HG03354 (cell line): ENCODE measurements at regions not wholly inside any gene's neighbourhood (a gene's known extent, or its start where the extent isn't known, plus 50 kb on each side); places are given as distances from the start of the nearest gene placed in this dataset.
"Not testable (repeated sequence)": the region's sequence is repeated elsewhere in the genome, so short reads cannot be mapped to it uniquely, and the experiment has no call there.

Experiments used
- ATAC-seq: cut with Tn5 transposase; IDR thresholded peaks from one replicate; pipeline ENCODE4 v1.9.1; 2021; ENCODE audit warnings: mild to moderate bottlenecking; ENCODE audit not compliant: unreplicated experiment, poor library complexity, severe bottlenecking

DNA sequence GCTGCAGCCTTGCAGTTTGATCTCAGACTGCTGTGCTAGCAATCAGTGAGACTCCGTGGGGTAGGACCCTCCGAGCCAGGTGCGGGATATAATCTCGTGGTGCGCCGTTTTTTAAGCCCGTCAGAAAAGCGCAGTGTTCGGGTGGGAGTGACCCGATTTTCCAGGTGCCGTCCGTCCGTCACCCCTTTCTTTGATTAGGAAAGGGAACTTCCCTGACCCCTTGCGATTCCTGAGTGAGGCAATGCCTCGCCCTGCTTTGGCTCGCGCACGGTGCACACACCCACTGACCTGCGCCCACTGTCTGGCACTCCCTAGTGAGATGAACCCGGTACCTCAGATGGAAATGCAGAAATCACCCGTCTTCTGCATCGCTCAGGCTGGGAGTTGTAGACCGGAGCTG is 203.2 kb downstream of the SNCAIP start:
- ATAC-seq = not testable (repeated sequence)

DNA sequence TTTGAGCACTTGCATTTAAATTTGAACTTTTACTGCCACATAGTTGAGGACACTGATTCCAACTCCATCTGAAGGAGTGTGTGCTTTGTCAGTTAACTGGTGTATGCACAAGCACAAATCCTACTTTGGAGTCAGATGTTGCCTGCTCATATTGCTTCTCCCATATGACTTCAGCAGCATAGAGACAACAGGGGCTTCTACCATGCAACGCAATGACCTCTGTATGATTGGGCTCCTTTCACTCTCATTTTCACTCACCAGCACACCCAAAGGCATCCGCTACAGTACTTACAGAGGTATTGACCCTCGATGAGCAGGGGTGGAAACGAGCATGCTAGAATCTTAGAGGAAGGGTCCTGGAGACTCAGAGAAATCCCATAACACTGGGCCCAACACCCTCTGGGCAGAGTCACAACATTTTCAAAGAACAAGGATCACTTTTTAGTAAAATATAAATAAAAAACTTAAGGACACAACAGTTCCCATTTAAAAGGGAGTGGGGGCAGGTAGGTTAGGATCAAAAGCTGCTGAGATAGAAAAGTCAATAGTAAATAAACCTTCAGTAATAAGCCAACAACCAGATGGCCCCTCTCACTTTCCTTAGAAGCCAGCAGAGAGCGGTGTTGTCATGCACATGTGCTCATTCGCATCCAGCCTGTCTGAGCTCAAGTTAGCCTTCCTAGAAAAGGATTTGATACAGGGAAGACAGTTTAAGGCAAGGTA is 203.8 kb downstream of the SNCAIP start:
- ATAC-seq = peak; percentile 90

DNA sequence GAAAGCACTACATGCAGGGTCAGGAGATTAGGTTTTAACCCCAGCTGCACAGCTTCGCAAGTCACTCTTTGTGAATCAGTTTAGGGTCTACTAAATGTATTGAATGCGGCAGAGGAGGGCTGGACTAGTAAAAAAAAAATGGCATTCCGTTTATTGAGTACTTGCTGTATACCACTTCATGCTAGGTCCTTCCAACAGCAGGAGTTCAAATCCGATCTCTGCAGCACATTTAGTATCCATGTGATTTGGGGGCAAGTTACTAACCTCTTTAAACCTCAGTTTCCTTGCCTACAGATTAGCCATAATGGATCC is 204.4 kb downstream of the SNCAIP start:
- ATAC-seq = no peak

DNA sequence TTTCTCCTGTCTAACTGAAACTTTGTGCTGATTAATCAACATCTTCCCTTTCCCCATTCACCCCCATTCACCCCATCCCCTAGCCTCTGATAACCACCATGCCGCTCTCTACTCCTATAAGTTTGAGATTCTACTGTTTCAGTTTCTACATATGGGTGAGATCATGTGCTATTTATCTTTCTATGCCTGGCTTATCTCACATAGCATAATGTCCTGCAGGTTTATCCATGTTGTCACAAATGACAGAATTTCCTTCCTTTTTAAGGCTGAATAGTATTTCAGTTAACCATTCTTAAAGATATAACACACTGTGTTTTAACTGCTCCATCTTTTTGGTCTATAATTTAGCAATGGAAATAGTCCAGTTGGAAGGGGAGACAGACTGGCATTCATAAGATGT is 205.1 kb downstream of the SNCAIP start:
- ATAC-seq = no peak

GRCh38 chr5:122523776-122524175 is 211.7 kb downstream of the SNCAIP start:
- no peak for ATAC-seq

- ATAC-seq = no peak
Observed at GRCh38 chr5:122527547-122527946, 215.5 kb downstream of the SNCAIP start.

GRCh38 chr5:122532035-122532434 is 220.0 kb downstream of the SNCAIP start:
- ATAC-seq = no peak

GRCh38 chr5:122533825-122534224 is 221.8 kb downstream of the SNCAIP start:
- no peak for ATAC-seq

DNA sequence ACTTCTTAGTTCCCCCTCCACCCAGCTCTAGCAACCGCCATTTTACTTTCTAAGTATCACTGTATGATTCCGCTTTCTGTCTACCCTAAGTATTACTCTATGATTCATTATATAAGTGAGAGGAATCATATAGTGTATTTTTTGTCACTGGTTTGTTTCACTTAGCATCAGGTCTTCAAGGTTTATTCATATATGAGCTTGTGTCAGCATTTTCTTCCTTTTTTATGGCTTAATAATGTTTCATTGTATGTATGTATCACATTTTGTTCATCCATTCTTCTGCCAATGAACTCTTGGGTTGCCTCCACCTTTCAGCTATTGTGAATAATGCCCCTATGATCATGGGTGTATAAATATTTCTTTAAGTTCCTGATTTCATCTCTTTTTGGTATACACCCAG is 222.8 kb downstream of the SNCAIP start:
- no peak for ATAC-seq

GRCh38 chr5:122541388-122541787 is 229.4 kb downstream of the SNCAIP start:
- no peak for ATAC-seq

- ATAC-seq = no peak
Observed at GRCh38 chr5:122545986-122546385, 228.9 kb upstream of the SNX2 start.

DNA sequence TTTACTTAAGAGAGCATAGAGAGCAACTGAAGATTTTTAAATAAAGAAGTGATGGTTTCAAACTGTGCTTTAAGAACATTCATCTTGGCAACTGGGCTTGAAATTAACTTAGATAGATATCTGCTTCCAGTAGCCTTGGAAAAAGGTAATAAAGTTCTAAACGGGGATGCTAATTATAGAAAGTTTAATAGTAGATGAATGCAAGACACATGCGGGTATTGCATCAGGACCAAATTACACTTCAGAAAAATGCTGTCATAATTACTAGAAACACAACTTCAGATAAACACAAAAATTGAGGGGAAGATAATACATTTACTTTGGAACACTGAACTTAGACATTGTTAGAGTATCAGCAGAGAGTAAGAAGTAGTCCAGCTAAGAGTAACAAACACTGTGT is 227.7 kb upstream of the SNX2 start:
- ATAC-seq = no peak

DNA sequence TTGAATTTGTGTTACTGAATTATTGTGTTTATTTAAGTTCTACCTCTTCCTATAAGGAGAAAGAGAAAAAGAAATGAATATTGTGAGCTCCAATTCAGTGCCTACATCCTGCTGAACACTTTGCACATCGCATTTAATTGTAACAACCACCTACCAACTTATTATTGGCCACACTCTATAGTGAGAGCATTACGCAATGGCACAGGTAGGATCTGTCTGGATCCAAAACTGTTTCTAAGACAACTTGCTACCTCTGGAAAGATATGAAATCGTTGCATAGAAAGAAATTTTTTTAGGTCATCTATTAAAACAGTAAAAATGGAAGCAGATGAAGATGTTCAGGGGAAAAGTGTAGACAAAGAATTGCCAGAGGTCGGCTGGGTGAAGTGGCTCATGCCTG is 227.2 kb upstream of the SNX2 start:
- no peak for ATAC-seq

DNA sequence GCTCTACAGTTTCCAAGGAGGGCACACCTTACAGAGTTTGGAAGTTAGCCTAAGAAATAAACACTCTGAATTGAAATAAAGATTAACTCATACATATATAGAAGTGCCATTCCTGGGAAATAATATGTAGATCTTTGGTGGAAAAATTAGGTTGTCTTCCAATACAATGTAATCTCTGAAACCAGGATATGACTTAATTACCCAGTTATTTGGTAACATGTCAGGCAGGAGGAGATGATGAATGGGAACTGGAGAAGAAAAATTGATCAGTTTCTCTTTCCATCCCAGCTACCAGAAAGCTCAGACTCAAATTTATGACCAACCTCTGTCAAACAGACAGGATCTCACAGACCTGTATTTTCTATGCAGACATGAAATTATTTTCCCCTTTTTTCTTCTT is 215.2 kb upstream of the SNX2 start:
- ATAC-seq = no peak

DNA sequence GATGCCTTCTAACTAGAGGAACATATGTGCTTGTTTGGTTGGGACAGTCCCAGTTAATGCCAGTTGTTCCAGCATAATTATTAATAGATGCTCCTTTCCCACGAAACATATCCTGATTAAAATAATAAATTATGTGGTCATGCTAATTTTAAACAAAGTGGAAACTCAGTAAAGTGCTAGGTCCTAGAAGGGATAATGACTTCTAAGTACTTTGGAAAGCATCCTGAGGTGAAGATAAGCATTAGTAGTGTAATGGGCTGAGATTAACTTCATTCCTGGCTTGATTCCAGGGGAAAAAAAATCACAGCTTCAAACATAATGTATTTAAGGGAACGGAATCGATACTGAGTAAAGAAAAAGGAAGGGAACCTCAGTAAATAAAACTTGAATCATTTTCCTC is 213.7 kb upstream of the SNX2 start:
- no peak for ATAC-seq

DNA sequence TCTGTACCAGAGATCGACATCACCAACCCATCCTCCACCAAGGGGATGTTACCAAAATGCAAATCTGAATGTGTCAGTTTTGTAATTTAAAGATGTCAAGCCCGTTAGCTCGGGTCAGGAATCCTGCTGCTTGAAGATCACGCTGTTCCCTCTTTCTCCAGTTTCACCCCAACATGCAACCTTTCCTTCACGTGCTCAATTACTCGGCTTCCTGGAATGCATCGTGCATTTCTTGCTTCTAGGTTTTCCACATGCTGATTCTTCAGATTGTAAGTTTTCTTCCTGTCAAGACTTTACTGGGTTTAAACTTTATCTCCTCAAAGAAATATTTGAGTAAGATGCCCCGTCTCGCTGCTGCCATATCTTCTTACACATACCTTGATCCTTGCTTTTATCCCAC is 209.5 kb upstream of the SNX2 start:
- ATAC-seq = no peak

DNA sequence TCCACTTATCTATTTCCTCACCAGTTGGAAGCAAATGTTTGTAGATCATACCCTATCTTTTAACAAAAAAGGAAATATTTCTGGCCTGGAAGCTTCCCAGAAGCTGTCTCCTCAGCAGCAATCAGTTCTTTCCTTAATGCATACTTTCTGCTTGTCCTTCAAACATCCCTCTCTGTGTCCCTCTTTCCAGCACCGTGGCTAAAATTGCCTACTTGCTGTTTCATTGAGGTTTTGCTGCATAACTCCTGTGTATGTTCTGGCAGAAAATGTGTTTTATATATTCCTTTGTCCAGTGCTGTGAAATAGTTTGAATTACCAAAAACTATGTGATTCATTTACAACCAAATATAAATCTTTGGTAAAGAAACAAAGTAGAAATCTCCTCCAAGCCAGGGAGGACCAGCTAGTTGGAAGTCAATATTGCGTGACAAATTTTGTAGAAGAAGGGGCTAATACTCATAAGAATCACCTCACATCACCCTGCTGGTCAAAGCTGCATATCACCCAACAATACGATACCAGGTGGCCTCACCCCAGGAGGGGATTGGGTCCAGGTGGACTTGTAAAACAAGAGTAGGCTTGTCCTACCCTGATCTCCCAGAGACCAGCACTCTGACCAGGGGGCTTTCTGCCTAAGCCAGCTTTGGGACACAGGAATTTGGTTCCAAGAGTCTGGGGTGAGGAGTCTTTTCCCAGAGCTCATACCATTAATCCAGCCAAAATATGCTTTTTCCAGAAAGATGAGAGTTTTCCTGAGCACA is 198.4 kb upstream of the SNX2 start:
- ATAC-seq = no peak

- ATAC-seq = no peak
Observed at GRCh38 chr5:122581629-122582028, 193.3 kb upstream of the SNX2 start.

- ATAC-seq = no peak
Observed at GRCh38 chr5:122584411-122585300, 190.2 kb upstream of the SNX2 start.

DNA sequence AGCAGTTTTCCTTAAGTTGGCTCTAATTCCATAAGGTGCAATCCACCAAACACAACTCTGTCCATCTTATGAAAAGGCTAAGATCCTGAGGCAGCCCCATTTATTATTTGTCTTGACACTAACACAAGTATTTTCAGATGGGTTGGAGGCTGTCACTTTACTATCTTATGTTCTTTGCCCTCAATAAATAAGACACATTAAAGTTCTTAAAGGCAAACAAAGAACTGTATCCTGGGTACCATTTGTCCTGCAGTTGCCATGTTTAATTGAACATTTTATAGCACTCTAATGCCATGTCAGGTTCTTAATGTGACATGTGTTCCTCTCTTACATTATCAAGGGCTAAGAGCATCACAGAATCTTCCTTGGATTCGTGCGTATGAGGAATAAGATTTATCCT is 189.5 kb upstream of the SNX2 start:
- ATAC-seq = no peak

- ATAC-seq = no peak
Observed at GRCh38 chr5:122586351-122586750, 188.5 kb upstream of the SNX2 start.
